Esophagus squamous epithelium (tissue), 5 donors: ENCODE measurements at regions not wholly inside any gene's neighbourhood (a gene's known extent, or its start where the extent isn't known, plus 50 kb on each side); places are given as distances from the start of the nearest gene placed in this dataset.

ENCODE experiments used
- DNase-seq: peaks from one replicate; lab custom pipeline; 2025; lab: John Stamatoyannopoulos, UW
- H3K27ac ChIP-seq, 4 donors: fragments of 200-600 bp; sonication (generic); one replicate each; pipeline ENCODE4 v1.5.1; 2016 to 2019; ENCODE audit warnings: mild to moderate bottlenecking in 1 of 4
- H3K27me3 ChIP-seq, 4 donors: fragments of 200-600 bp; sonication (generic); 1 replicate in 3 of 4; 2 replicates in 1 of 4; pipeline versions ENCODE4 v1.5.1 to v1.6.0; 2017 to 2021; ENCODE audit warnings: antibody characterized with exemption in 1 of 4
- H3K36me3 ChIP-seq, 3 donors: fragments of 200-600 bp; sonication (generic); one replicate each; pipeline ENCODE4 v1.5.1; 2016 to 2019
- H3K4me1 ChIP-seq, 3 donors: fragments of 200-600 bp; sonication (generic); one replicate each; pipeline ENCODE4 v1.5.1; 2017 to 2019
- H3K4me3 ChIP-seq, 4 donors: fragments of 200-600 bp; sonication (generic); 1 replicate in 3 of 4; 2 replicates in 1 of 4; pipeline ENCODE4 v1.5.1; 2016 to 2019; ENCODE audit warnings: mild to moderate bottlenecking in 2 of 4, moderate library complexity in 1 of 4
- H3K9me3 ChIP-seq, 3 donors: fragments of 200-600 bp; sonication (generic); one replicate each; pipeline ENCODE4 v1.5.1; 2016 to 2019
- CTCF ChIP-seq, 6 experiments: fragments of 450-650 bp in 4 of 6; fragments of 200-600 bp in 2 of 6; sonication (generic) in 2 of 6; IDR thresholded peaks; one replicate each; pipeline ENCODE4 v1.5.1; 2016 to 2019; ENCODE audit warnings: antibody characterized with exemption in 6 of 6, mild to moderate bottlenecking in 4 of 6, moderate library complexity in 4 of 6
- POLR2A ChIP-seq, 4 donors: fragments of 450-650 bp; IDR thresholded peaks; one replicate each; pipeline ENCODE4 v1.6.1; 2017; ENCODE audit warnings: antibody characterized with exemption in 4 of 4, mild to moderate bottlenecking in 4 of 4, moderate library complexity in 3 of 4
- WGBS, 2 donors: methylation state at CpG; one replicate each; pipeline ENCODE4 v1.1.5; 2018; 5-methylcytosine and 5-hydroxymethylcytosine counted together
- intact Hi-C: fragments of 100-400 bp; cut with DNase I; formaldehyde crosslinking; loops from one replicate; pipeline ENCODE4 v1.15.0; 2022
- donor health status: DM: yes; HTN: yes; CAD: no.

- TF ChIP-seq CTCF (IDR thresholded peaks at IDR 0.05) (no peak), POLR2A (IDR thresholded peaks at IDR 0.05) (no peak)
- DNase-seq: no peak
- no peaks in the 10 kb centered on the region for H3K27me3 ChIP-seq
- H3K4me3 ChIP-seq: no peak overlapping the region
- no peaks in the 10 kb centered on the region for H3K4me1 ChIP-seq
- no peak overlapping the region for H3K27ac ChIP-seq
- H3K36me3 ChIP-seq: no peaks in the 10 kb centered on the region
- WGBS, 2 donors: 72 to 83% methylated on average over 7 of the region's 7 CpGs
- intact Hi-C loops: no loop called here
- no peaks in the 10 kb centered on the region for H3K9me3 ChIP-seq
Observed at GRCh38 chr4:175973027-175973923, 92.4 kb upstream of the WDR17 start.

- 65 to 79% methylated on average over 2 of the region's 2 CpGs for WGBS, 2 donors
- no peaks in the 10 kb centered on the region for H3K9me3 ChIP-seq
- no peaks in the 10 kb centered on the region for H3K27me3 ChIP-seq
- intact Hi-C loops: no loop called here
- H3K4me1 ChIP-seq: no peaks in the 10 kb centered on the region
- H3K36me3 ChIP-seq: no peaks in the 10 kb centered on the region
- no peak for TF ChIP-seq POLR2A (IDR thresholded peaks at IDR 0.05)
- no peak for TF ChIP-seq CTCF (IDR thresholded peaks at IDR 0.05)
- DNase-seq: no peak
- H3K27ac ChIP-seq: no peak overlapping the region
- H3K4me3 ChIP-seq: no peak overlapping the region
Observed at GRCh38 chr4:175983636-175984035, 82.0 kb upstream of the WDR17 start.

GRCh38 chr4:175986668-175987067, 79.0 kb upstream of the WDR17 start:
- Histone ChIP-seq H3K4me3 (no peak overlapping the region), H3K9me3 (no peaks in the 10 kb centered on the region), H3K36me3 (no peaks in the 10 kb centered on the region), H3K27ac (no peak overlapping the region), H3K27me3 (no peaks in the 10 kb centered on the region), H3K4me1 (no peaks in the 10 kb centered on the region)
- TF ChIP-seq CTCF (IDR thresholded peaks at IDR 0.05): no peak
- TF ChIP-seq POLR2A (IDR thresholded peaks at IDR 0.05): no peak
- DNase-seq: no peak
- 42 to 45% methylated on average over 1 of the region's 1 CpG for WGBS, 2 donors
- intact Hi-C loops: no loop called here

GRCh38 chr4:175988511-175988910, 77.1 kb upstream of the WDR17 start:
- intact Hi-C loops: no loop called here
- no peaks in the 10 kb centered on the region for H3K9me3 ChIP-seq
- no peak for DNase-seq
- no peak overlapping the region for H3K4me3 ChIP-seq
- H3K27ac ChIP-seq: no peak overlapping the region
- TF ChIP-seq CTCF (IDR thresholded peaks at IDR 0.05) (no peak), POLR2A (IDR thresholded peaks at IDR 0.05) (no peak)
- WGBS, 2 donors: 35 to 55% methylated on average over 1 of the region's 1 CpG
- H3K27me3 ChIP-seq: no peaks in the 10 kb centered on the region
- H3K36me3 ChIP-seq: no peaks in the 10 kb centered on the region
- H3K4me1 ChIP-seq: no peaks in the 10 kb centered on the region

GRCh38 chr4:175996206-175996605, 69.4 kb upstream of the WDR17 start:
- peaks cover 0 to 3% (median 1%) of the 10 kb centered on the region in 3 donors for H3K4me1 ChIP-seq
- peaks cover 0 to 4% (median 0%) of the 10 kb centered on the region in 4 donors for H3K27me3 ChIP-seq
- H3K4me3 ChIP-seq: no peak overlapping the region
- DNase-seq: no peak
- intact Hi-C loops: no loop called here
- no peak for TF ChIP-seq CTCF (IDR thresholded peaks at IDR 0.05)
- TF ChIP-seq POLR2A (IDR thresholded peaks at IDR 0.05): no peak
- no peaks in the 10 kb centered on the region for H3K9me3 ChIP-seq
- H3K27ac ChIP-seq: no peak overlapping the region
- no peaks in the 10 kb centered on the region for H3K36me3 ChIP-seq
